HG02973 (cell line): ENCODE measurements at regions not wholly inside any gene's neighbourhood (a gene's known extent, or its start where the extent isn't known, plus 50 kb on each side); places are given as distances from the start of the nearest gene placed in this dataset.

Source experiments
- ATAC-seq: cut with Tn5 transposase; IDR thresholded peaks from one replicate; pipeline ENCODE4 v1.9.1; 2021; ENCODE audit warnings: moderate library complexity; ENCODE audit not compliant: unreplicated experiment

GRCh38 chr16:6616746-6617145, 715.9 kb upstream of the RBFOX1 start:
- no peak for ATAC-seq

DNA sequence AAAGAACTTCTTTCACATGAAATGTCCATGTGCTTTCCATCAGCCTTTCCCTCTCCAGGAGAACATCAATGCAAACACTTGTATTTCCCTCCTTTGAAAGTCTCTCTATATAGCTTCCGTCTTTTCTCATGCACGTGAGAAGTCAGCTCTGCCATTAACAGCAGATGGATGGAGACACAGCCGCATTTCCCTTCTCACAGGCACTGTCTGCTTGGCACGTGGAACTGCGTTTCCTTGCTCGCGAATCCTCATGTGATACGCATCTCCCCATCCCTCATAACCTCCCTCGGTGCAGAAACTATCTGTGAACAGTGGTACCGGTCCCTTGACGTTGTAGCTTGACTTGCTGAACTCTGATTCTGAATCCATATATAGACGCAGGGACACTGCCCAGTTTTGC, 717.0 kb upstream of the RBFOX1 start:
- no peak for ATAC-seq

GRCh38 chr16:6611535-6611934, 721.1 kb upstream of the RBFOX1 start:
- no peak for ATAC-seq

- ATAC-seq: no peak
These were observed 727.2 kb upstream of the RBFOX1 start for GRCh38 chr16:6605490-6605889.

DNA sequence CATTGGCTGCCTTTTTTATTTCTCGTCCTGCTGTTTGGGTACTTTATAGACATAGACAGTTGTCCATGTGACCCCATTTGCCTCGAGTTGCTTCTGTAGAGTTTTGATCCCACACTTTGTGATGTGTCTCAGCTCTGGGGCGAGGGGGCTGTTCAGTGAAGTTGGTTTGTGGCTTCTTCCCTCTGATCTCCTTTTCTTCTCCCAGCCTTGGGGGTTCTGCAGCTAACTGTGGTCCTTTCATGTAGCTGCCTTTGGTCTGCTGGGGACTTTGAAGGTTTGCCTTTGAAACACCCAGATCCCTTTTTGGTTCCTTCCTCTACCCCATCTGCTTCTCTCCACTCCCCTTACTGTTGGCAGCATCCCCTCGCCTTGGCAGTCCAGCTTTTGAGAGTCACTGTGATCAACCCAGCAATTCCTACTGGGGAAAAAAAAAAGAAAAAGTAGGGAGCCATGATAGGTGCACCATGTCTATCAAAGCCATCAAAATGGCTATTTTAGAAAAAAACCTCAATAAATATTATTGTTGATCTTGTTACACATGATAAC, 728.8 kb upstream of the RBFOX1 start:
- ATAC-seq: no peak

DNA sequence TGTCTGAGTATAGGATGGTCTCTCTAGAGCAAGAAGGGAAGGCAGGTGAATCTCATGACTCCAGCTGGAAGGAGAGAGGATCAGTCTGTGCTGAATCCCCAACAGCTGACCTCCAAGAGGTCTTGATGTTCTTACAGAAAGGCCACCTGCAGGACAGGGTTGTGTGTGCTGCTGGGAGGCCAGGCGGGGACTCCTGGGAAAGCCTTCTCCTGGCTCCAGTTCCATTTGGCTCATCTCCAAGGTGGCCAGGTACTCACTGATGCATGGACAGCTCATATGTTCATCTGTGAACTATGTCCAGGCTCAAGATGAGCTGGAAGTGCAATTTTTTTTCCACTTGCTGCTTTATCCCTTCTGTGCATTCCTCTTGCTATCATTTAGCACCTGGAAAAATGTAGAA, 730.2 kb upstream of the RBFOX1 start:
- no peak for ATAC-seq

DNA sequence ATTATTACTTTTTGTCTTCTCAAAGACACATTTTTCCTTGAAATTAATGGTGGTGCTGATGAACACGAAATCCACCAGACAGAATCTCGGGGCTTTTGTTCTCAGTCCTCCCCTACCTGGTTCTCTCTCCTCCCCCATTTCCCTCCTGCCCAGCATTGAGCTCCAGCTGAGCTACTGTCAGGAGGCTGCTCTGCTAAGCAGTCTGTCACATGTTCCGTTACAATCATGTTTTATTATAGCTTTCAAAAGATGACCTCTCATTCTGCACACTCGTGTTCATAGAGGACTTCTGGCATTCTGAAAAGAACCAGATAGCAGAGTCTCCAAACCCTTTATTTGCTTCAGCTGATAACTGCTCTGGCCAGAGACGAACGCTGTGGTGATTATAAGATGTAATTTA, 732.5 kb upstream of the RBFOX1 start:
- ATAC-seq: no peak

GRCh38 chr16:6593799-6594198, 738.8 kb upstream of the RBFOX1 start:
- no peak for ATAC-seq

- no peak for ATAC-seq
These were observed 756.0 kb upstream of the RBFOX1 start for GRCh38 chr16:6576606-6577005.

DNA sequence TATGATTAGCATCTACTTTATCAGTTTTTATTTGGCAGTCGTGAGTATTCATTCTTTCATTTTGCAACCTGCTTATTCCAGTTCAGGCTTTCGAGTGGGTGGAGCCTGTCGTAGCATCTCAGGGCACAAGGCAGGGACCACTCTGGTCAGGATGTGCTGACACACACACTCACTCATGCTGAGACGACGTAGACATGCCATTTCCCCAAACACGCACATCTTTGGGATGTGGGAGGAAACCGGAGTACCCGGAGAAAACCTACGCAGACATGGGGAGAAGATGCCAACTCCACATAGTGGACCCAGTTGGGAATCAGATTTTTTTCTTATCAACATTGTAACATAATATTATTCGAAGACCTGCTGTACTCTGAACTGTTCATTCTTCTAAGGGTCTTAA, 756.5 kb upstream of the RBFOX1 start:
- no peak for ATAC-seq

DNA sequence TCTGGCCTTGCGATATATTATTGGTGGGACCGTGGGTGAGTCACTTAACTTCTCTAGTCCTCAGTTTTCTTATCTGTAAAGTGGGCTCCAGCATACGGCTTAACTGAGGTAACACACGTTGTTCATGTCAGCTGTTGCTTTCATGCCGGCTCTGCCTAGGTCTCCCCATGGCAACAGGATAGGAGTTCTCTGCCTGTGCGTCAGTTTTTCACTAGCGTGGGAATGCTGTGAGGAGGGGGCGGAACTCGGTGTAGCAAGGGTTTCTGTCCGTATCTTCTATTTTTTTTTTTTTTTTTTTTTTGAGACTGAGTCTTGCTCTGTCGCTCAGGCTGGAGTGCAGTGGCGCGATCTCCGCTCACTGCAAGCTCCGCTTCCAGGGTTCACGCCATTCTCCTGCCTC, 758.5 kb upstream of the RBFOX1 start:
- ATAC-seq: no peak

- ATAC-seq: no peak
These were observed 759.1 kb upstream of the RBFOX1 start for GRCh38 chr16:6573577-6573976.

DNA sequence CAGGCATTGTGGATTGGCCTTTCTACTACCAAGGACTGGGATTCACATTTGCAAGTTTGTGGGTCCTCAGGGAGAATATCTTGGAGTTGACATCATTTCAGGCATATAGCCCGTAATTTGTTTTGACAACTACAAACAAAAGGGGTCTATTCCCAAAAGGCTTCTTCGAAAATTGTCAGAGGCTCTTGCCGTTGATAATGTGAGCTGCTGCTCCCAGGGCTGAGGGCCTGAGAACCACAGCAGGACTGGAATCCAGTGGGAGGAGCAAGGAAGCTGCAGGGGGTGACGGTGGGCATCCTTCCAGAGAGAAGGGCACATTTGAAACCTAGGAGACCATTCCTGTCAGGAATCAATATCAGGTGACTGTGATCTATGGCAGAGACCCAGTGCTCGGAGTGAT, 761.6 kb upstream of the RBFOX1 start:
- ATAC-seq: no peak

GRCh38 chr16:6570530-6570929, 762.1 kb upstream of the RBFOX1 start:
- ATAC-seq: no peak

DNA sequence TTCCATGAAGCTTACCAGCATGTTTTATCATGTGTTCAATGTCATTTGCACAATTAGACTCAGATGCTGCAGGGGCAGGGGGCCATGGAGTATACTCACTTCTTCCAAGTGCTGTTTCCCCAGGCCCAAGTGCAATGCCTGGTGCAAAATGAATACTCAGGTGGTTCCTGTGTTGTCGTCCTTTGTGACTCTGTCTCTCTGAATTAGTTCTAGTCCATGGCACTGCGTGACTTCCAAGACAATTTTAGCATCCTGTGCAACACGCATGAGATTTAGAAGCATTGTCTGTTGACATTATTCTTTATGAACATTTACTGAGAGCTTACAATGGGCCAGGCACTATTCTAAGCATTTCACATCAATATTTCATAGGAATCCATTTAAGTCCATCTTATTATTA, 769.7 kb upstream of the RBFOX1 start:
- no peak for ATAC-seq

DNA sequence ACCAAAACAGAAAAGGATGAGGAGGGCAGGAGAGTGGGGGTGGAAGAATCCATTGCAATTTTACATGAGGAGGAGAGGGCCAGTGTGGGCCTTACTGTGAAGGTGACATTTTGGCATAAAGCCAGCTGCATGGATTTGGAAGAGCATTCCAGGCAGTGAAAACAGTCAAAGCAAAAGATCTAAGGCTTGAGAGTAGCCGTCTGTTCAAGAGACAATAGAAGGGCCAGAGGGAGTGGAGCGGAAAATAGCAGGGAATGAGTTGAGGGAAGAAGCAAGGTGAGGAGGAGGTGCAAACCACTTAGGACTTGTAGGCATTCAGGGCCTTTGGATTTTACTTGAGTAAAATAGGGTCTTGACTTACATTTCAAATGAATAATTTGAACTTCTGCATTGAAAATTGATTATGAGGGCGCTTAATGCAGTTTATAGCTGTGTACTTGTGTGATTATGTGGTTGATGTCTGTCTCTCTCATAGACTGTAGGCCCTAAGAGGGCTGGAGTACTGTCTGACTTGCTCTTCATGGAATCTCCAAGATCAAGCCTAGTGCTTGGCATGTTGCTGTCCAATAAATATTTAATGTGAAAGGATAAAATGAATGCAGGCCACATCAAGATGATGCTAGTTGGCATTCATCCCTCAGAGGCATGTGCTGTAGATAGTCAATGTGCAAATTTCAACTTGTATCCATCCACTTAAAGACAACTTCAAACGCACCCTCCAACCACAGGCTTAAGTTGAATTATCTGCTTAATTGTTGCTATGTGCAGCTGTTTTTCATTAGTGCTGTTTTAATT, 772.1 kb upstream of the RBFOX1 start:
- no peak for ATAC-seq

DNA sequence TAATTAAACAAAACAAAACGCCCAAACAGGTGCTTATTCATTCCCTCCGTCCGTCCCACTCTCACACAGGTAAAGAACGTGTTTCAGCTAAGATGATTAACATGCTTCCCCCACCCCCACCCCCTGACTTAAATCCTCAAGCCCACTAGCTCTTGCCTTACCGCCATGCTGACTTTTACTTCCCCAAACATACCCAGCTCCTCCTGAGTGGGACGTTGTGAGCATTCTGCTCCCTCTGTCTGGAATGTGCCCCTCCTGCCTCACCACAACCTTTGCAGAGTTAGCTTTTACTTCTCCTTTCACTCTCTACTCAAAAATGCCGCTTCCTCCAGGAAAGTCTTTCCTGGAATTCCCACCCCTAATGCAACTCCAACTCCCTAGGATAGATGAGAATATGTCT, 774.0 kb upstream of the RBFOX1 start:
- ATAC-seq: no peak

GRCh38 chr16:6558126-6558525, 774.5 kb upstream of the RBFOX1 start:
- no peak for ATAC-seq

DNA sequence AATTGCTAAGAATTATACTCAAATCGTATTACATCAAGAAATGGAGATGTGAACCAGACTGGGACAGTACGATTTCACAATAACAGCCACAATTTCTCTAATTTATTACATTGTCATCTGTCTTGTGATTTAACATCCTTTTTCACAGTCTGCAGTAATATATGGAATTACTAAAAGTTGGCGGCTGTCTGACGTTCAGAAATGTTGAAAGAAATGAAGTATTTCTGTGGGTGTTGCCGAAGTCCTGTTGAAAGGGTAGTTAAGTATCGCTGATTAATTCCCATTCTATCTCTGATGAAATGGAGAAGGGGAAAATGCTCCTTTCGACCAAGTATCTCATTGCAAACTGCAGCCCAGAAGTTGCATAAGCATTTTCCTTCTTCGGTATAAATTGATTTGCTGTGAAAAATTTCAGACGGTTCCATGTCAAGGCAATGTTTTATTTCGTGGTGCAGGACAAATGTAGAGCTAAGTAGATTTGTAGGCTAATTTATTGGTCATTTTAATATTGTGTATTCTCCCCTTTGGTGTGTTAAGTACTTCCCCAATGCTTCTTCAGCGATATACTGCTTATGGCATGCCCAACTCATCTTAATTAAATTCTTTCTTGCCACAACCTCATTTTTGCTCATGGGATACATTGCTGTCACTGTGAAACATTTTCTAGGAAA, 775.2 kb upstream of the RBFOX1 start:
- no peak for ATAC-seq

GRCh38 chr16:6549415-6549814, 783.2 kb upstream of the RBFOX1 start:
- ATAC-seq: no peak

DNA sequence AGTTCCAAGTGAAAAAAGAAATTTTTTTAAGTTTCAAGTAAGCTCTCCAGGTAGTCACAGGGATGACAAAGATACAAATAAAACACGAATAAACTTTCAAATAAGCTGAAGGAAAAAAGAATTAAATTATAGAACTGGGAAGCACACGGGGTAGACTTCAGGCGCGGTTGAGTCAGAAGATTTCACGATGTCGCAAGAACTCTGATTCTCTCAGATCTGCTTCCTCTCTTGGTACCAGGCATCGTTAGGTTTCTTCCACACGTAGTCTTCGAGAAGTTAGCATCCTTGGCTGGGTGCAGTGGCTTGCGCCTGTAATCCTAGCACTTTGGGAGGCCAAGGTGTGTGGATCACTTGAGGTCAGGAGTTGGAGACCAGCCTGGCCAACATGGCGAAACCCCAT, 784.1 kb upstream of the RBFOX1 start:
- no peak for ATAC-seq

DNA sequence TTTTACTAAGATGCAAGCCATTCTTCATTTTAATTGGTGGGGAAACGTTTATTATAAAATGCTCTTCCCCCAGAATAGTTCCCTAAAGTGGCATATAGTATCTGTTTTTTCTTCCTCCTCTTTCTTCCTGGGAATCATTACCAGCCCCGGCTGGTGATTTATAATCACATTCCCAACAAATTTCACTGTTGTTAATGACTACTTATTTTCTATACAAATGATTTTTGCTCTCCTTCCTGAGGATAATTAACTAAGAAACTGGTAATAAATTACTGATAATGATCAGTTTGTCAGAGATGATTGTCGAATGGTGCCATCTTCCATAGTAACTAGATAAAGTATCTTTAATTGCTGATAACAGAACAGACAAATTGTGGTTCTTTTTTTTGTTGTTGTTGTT, 785.5 kb upstream of the RBFOX1 start:
- ATAC-seq: no peak
